ENCODE measurements at regions not wholly inside any gene's neighbourhood (a gene's known extent, or its start where the extent isn't known, plus 50 kb on each side); places are given as distances from the start of the nearest gene placed in this dataset.
A peak's percentile ranks its signal among the peaks of the same experiment; 100 is the strongest.

DNA sequence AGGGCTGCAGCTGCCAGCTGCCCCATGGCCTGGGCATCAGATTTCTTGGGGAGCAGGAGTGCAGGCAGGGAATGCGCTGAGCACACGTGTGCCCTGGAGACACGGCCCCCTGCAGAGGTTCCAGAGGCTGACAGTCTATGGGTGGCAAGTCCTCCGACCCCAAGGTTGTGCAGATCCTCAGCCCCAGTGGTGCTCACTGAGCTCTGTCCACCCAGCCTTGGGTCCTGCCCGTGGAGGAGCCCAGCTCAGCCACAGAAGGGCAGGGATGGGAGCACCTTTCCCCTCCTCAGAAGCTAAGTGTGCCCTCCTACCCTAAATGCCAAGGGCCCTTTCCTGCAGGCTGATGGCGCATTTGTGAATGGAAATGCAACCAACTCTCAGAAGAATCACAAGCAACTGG lies 341.0 kb downstream of the IRX2 start:
- Histone ChIP-seq H3K27me3 (no peaks in the 10 kb centered on the region), H3K36me3 (no peaks in the 10 kb centered on the region), H3K27ac (no peak overlapping the region), H4K20me1 (ENCODE audit: low read depth) (no peaks in the 10 kb centered on the region), H3K4me2 (no peak overlapping the region), H3K4me3 (no peak overlapping the region), H3K9ac (no peak overlapping the region), H2AFZ (replicated peaks) (no peak overlapping the region), H3K79me2 (ENCODE audit: low read depth) (no peaks in the 10 kb centered on the region), H3F3A (ENCODE audit: low read depth) (no peaks in the 10 kb centered on the region), H3K9me3 (ENCODE audit: low read depth) (no peaks in the 10 kb centered on the region), H3K4me1 (no peaks in the 10 kb centered on the region)
- no peak for TF ChIP-seq EZH2phosphoT487 (IDR thresholded peaks at IDR 0.05)
- TF ChIP-seq, protein P1, sequence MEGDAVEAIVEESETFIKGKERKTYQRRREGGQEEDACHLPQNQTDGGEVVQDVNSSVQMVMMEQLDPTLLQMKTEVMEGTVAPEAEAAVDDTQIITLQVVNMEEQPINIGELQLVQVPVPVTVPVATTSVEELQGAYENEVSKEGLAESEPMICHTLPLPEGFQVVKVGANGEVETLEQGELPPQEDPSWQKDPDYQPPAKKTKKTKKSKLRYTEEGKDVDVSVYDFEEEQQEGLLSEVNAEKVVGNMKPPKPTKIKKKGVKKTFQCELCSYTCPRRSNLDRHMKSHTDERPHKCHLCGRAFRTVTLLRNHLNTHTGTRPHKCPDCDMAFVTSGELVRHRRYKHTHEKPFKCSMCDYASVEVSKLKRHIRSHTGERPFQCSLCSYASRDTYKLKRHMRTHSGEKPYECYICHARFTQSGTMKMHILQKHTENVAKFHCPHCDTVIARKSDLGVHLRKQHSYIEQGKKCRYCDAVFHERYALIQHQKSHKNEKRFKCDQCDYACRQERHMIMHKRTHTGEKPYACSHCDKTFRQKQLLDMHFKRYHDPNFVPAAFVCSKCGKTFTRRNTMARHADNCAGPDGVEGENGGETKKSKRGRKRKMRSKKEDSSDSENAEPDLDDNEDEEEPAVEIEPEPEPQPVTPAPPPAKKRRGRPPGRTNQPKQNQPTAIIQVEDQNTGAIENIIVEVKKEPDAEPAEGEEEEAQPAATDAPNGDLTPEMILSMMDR (IDR thresholded peaks at IDR 0.05), result no peak
- no peak for TF ChIP-seq EZH2 (IDR thresholded peaks at IDR 0.05)
- H3K36me3 Mint-ChIP-seq, result no peaks in the 10 kb centered on the region
- no peak overlapping the region for H3K27ac Mint-ChIP-seq
- no peak overlapping the region for H3K4me3 Mint-ChIP-seq
- no peaks in the 10 kb centered on the region for H3K9me3 Mint-ChIP-seq
- peaks cover 3% of the 10 kb centered on the region for H3K4me1 Mint-ChIP-seq
- DNase-seq (ENCODE audit: low spot score), result no peak
- peaks cover 6% of the 10 kb centered on the region for H3K27me3 Mint-ChIP-seq (ENCODE audit: insufficient read depth, low read depth)

DNA sequence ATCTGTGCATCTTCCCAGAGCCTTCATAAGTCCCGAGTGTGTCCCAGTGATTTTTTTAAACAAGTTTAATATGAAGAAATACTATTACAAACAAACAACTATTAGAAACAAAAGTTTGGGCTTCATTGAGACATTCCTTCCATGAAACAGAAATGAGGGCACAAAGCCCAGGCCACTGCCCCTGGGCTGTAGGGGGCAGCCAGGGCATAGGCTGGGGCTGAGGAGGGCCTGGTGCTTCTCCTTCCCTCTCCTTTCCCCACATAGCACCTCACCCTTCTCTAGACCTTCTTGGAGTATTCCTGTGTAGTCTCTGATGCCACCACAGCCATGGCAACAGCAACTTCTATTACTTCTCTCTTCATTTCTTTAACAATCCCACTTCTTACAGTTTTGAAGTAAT lies 348.2 kb downstream of the IRX2 start:
- Histone ChIP-seq H3K79me2 (ENCODE audit: low read depth) (no peaks in the 10 kb centered on the region), H3K4me3 (no peak overlapping the region), H3K9ac (no peak overlapping the region), H4K20me1 (ENCODE audit: low read depth) (no peaks in the 10 kb centered on the region), H3K4me2 (no peak overlapping the region), H3K9me3 (ENCODE audit: low read depth) (no peaks in the 10 kb centered on the region), H3K36me3 (no peaks in the 10 kb centered on the region), H3K27me3 (no peaks in the 10 kb centered on the region), H3K4me1 (peaks cover 14% of the 10 kb centered on the region), H3F3A (ENCODE audit: low read depth) (no peaks in the 10 kb centered on the region), H2AFZ (replicated peaks) (no peak overlapping the region), H3K27ac (no peak overlapping the region)
- Mint-ChIP-seq H3K27ac (no peak overlapping the region), H3K4me1 (peaks cover 20% of the 10 kb centered on the region), H3K4me3 (no peak overlapping the region), H3K9me3 (peaks cover 10% of the 10 kb centered on the region), H3K27me3 (ENCODE audit: insufficient read depth, low read depth) (peaks cover 6% of the 10 kb centered on the region), H3K36me3 (peaks cover 2% of the 10 kb centered on the region)
- no peak for DNase-seq (ENCODE audit: low spot score)
- no peak for TF ChIP-seq EZH2 (IDR thresholded peaks at IDR 0.05)
- no peak for TF ChIP-seq EZH2phosphoT487 (IDR thresholded peaks at IDR 0.05)
- TF ChIP-seq, protein P1 (IDR thresholded peaks at IDR 0.05), result no peak

DNA sequence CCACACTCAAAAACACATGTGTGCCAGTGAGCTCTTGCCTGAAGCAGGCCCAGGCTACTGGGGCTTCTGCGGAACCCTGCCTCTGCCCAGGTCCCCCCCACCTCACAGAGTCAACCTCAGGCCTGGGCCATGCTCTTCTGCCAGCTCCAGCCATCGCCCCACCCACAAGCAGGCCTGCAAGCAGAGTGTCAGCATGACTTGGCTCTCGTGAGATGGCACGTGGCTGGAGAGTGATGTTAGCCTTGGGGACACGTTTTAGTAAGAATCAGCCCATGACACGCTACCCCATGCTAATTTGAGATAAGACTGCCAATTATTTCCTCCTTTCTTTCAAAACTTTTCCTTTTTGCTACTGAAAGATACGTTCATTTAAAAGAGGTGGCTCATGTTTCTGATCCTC lies 351.7 kb downstream of the IRX2 start:
- H3K27me3 Mint-ChIP-seq (ENCODE audit: insufficient read depth, low read depth), result peaks cover 3% of the 10 kb centered on the region
- peaks cover 2% of the 10 kb centered on the region for H3K36me3 Mint-ChIP-seq
- Histone ChIP-seq H3K79me2 (ENCODE audit: low read depth) (no peaks in the 10 kb centered on the region), H3K4me3 (no peak overlapping the region), H3K9me3 (ENCODE audit: low read depth) (no peaks in the 10 kb centered on the region), H3K27me3 (no peaks in the 10 kb centered on the region), H3K36me3 (no peaks in the 10 kb centered on the region), H3F3A (ENCODE audit: low read depth) (no peaks in the 10 kb centered on the region), H2AFZ (replicated peaks) (no peak overlapping the region), H3K9ac (no peak overlapping the region), H3K27ac (no peak overlapping the region), H4K20me1 (ENCODE audit: low read depth) (no peaks in the 10 kb centered on the region), H3K4me2 (peak overlapping the region; percentile 42), H3K4me1 (peaks cover 14% of the 10 kb centered on the region)
- H3K4me1 Mint-ChIP-seq, result peaks cover 20% of the 10 kb centered on the region
- no peak overlapping the region for H3K4me3 Mint-ChIP-seq
- TF ChIP-seq, protein P1 (IDR thresholded peaks at IDR 0.05), result no peak
- peak overlapping the region; percentile 60 for H3K27ac Mint-ChIP-seq
- H3K9me3 Mint-ChIP-seq, result peaks cover 8% of the 10 kb centered on the region
- no peak for DNase-seq (ENCODE audit: low spot score)

DNA sequence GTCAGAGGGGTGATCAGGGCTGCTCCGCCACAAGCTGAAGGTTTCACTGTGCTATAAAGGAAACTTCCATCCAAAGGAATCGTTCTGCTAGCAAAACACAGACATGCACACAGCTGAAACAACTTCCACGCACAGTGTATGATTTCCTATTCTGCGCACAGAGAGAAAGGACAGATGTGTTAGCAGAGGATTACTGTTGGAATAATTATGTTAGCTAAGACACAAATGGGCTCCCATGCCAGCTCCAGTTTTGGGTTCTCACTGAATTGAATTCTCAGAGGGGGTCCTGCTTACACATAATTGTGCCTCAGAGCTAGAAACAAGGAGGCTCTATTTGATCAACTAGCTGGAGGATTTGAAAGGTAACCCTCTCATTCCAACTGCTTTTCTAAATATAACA lies 352.4 kb downstream of the IRX2 start:
- H3K4me1 Mint-ChIP-seq, result peaks cover 20% of the 10 kb centered on the region
- peaks cover 8% of the 10 kb centered on the region for H3K9me3 Mint-ChIP-seq
- H3K27me3 Mint-ChIP-seq (ENCODE audit: insufficient read depth, low read depth), result peaks cover 3% of the 10 kb centered on the region
- no peaks in the 10 kb centered on the region for H3K9me3 ChIP-seq (ENCODE audit: low read depth)
- H3K27ac Mint-ChIP-seq, result no peak overlapping the region
- no peaks in the 10 kb centered on the region for H3K79me2 ChIP-seq (ENCODE audit: low read depth)
- H3K27me3 ChIP-seq, result no peaks in the 10 kb centered on the region
- H2AFZ ChIP-seq (replicated peaks), result no peak overlapping the region
- peak overlapping the region; percentile 42 for H3K4me2 ChIP-seq
- H3K4me3 Mint-ChIP-seq, result no peak overlapping the region
- peaks cover 2% of the 10 kb centered on the region for H3K36me3 Mint-ChIP-seq
- H3K9ac ChIP-seq, result no peak overlapping the region
- no peaks in the 10 kb centered on the region for H4K20me1 ChIP-seq (ENCODE audit: low read depth)
- no peak overlapping the region for H3K27ac ChIP-seq
- no peak overlapping the region for H3K4me3 ChIP-seq
- no peaks in the 10 kb centered on the region for H3F3A ChIP-seq (ENCODE audit: low read depth)
- TF ChIP-seq EZH2phosphoT487 (IDR thresholded peaks at IDR 0.05) (no peak), EZH2 (IDR thresholded peaks at IDR 0.05) (no peak)
- TF ChIP-seq, protein P1 (IDR thresholded peaks at IDR 0.05), result no peak
- H3K36me3 ChIP-seq, result no peaks in the 10 kb centered on the region
- H3K4me1 ChIP-seq, result peaks cover 14% of the 10 kb centered on the region
- peak; percentile 29 for DNase-seq (ENCODE audit: low spot score)

Measured in neural progenitor cell (in vitro differentiated cells).